Lung (tissue), 11 donors: ENCODE measurements at regions not wholly inside any gene's neighbourhood (a gene's known extent, or its start where the extent isn't known, plus 50 kb on each side); places are given as distances from the start of the nearest gene placed in this dataset.
A peak's percentile ranks its signal among the peaks of the same experiment; 100 is the strongest.

Experiments used
- ATAC-seq: fragments of 200-7000 bp; cut with Tn5 transposase; one replicate; pipeline ENCODE4 v1.9.1; 2020; ENCODE audit warnings: moderate number of reproducible peaks; ENCODE audit not compliant: insufficient read depth, low FRiP score
- DNase-seq, 3 donors: peaks; one replicate each; pipeline ENCODE4 v3.0.0-alpha.2; 2013 to 2017
- H3K27ac ChIP-seq, 2 donors: one replicate each; pipeline ENCODE4 v1.5.1; 2013; ENCODE audit warnings: mild to moderate bottlenecking in 2 of 2, moderate library complexity in 2 of 2, control low read depth in 1 of 2, inconsistent platforms in 1 of 2, low read depth in 1 of 2, low read length in 1 of 2
- H3K27me3 ChIP-seq, 3 donors: one replicate each; pipeline ENCODE4 v1.5.1; 2013; ENCODE audit warnings: low read length in 2 of 3; ENCODE audit not compliant: control insufficient read depth in 3 of 3, insufficient read depth in 3 of 3
- H3K36me3 ChIP-seq, 4 donors: one replicate each; pipeline ENCODE4 v1.5.1; 2013; ENCODE audit warnings: low read length in 4 of 4, mild to moderate bottlenecking in 1 of 4, moderate library complexity in 1 of 4; ENCODE audit not compliant: control insufficient read depth in 4 of 4, insufficient read depth in 4 of 4
- H3K4me1 ChIP-seq, 5 donors: one replicate each; pipeline ENCODE4 v1.5.1; 2013; ENCODE audit warnings: low read length in 5 of 5, mild to moderate bottlenecking in 2 of 5, moderate library complexity in 1 of 5; ENCODE audit not compliant: control insufficient read depth in 5 of 5, insufficient read depth in 5 of 5
- H3K4me3 ChIP-seq: one replicate; pipeline ENCODE4 v1.5.1; 2013; ENCODE audit warnings: mild to moderate bottlenecking, control low read depth, moderate library complexity
- H3K9ac ChIP-seq, 2 donors: one replicate each; pipeline ENCODE4 v1.5.1; 2013; ENCODE audit warnings: low read length in 2 of 2, control low read depth in 1 of 2; ENCODE audit not compliant: insufficient read depth in 1 of 2
- H3K9me3 ChIP-seq, 4 donors: one replicate each; pipeline ENCODE4 v1.5.1; 2013; ENCODE audit warnings: low read length in 3 of 4, mild to moderate bottlenecking in 1 of 4, moderate library complexity in 1 of 4; ENCODE audit not compliant: control insufficient read depth in 4 of 4, insufficient read depth in 3 of 4
- CTCF ChIP-seq: IDR thresholded peaks from 2 replicates; pipeline ENCODE4 v1.5.1; 2012; ENCODE audit warnings: mild to moderate bottlenecking; ENCODE audit errors: control extremely low read depth, extremely low read depth
- WGBS, 2 donors: extraction: QIAGEN DNeasy Blood & Tissue Kit; methylation state at CpG; one replicate each; pipeline ENCODE4 v1.1.7; 2013; 5-methylcytosine and 5-hydroxymethylcytosine counted together
- donor health status: control.
- donor health status: control.
- donor health status: Bipolar disorder and iron deficiency.
- donor health status: healthy.
- donor health status: DM: yes; HTN: yes; CAD: no.

DNA sequence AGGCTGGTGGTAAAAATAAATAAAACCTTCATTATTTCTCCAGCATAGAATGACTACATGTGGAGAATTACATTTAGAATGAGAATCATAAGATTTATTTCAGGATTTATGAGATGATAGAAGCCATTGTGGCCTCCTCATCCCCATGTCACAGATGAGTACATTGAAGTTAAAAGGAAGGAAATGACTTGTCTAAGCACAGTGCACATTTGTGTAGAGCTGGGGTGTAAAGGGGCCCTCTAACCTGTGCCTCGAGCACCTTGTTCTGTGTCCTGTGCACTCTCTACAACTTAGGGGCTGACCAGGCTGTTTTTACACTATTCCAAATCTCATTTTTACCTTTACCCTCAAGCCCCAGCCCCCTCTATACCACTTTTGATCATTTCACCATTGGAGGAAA, 179.4 kb downstream of the RHOU start:
- Histone ChIP-seq H3K4me3 (no peak overlapping the region), H3K27me3 (no peaks in the 10 kb centered on the region), H3K36me3 (no peaks in the 10 kb centered on the region), H3K4me1 (peaks cover 0 to 31% (median 8%) of the 10 kb centered on the region in 5 donors), H3K9me3 (no peaks in the 10 kb centered on the region), H3K27ac (no peak overlapping the region), H3K9ac (no peak overlapping the region)
- DNase-seq (no peak), ATAC-seq (no peak)
- no peak for TF ChIP-seq CTCF
- WGBS, 2 donors = 57 to 79% methylated on average over 1 of the region's 1 CpG

- no peaks in the 10 kb centered on the region for H3K9me3 ChIP-seq
- WGBS, 2 donors = 94 to 98% methylated on average over 9 of the region's 9 CpGs
Observed at GRCh38 chr1:228917342-228917741, 182.1 kb downstream of the RHOU start.

DNA sequence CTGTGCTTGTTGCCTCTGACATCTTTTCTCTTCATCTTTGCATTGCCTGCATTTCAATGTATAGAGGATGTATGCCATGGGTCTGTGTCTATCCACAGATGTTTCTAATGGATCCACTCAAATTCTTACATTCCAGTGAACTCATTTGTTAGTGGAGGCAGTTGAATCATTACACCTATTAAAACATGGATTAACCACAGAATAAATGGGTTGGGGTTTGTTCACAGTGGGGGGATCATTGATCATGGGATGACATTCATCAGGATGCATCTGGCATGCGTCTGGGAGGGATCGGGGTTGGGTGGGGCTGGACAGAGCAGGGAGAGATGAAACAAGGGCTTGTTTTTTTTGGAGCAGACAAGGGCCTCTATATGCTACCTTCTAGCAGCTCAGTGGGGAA, 182.5 kb downstream of the RHOU start:
- no peak overlapping the region for H3K4me3 ChIP-seq
- no peak overlapping the region for H3K27ac ChIP-seq
- H3K9me3 ChIP-seq = no peaks in the 10 kb centered on the region
- no peak for ATAC-seq
- TF ChIP-seq CTCF = no peak
- 93% methylated on average over 2 of the region's 2 CpGs for WGBS, 2 donors
- H3K9ac ChIP-seq = no peak overlapping the region
- H3K27me3 ChIP-seq = no peaks in the 10 kb centered on the region
- peaks cover 0 to 30% (median 18%) of the 10 kb centered on the region in 5 donors for H3K4me1 ChIP-seq
- no peak for DNase-seq
- no peaks in the 10 kb centered on the region for H3K36me3 ChIP-seq

More at GRCh38 chr1:228917342-228917741, 182.1 kb downstream of the RHOU start:
- TF ChIP-seq CTCF = no peak
- ATAC-seq (no peak), DNase-seq (peak in 1 of 3 donors; percentile 7)
- Histone ChIP-seq H3K27me3 (no peaks in the 10 kb centered on the region), H3K27ac (no peak overlapping the region), H3K4me1 (peaks cover 0 to 30% (median 18%) of the 10 kb centered on the region in 5 donors), H3K9ac (no peak overlapping the region), H3K4me3 (no peak overlapping the region), H3K36me3 (no peaks in the 10 kb centered on the region)

DNA sequence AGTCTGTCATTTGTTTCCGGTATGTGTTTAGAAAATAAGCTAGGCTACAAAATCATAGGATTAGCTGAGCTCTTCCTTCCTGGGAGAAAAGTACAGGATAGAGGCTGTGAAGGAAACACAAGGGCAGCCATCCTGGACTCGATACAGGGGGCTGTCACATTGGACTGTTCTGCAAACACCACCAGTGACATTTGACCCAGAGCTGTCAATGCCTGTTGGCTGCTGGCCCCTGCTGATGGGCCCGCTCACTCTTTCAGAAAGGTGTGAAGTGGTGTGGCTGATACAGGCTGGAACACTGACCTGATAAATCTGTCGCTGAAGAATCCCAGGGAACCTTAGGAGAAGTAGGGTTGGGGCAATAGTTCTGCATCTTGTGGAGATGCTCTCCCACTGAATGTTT, 183.1 kb downstream of the RHOU start:
- H3K9me3 ChIP-seq = no peaks in the 10 kb centered on the region
- H3K27me3 ChIP-seq = no peaks in the 10 kb centered on the region
- no peak overlapping the region for H3K9ac ChIP-seq
- TF ChIP-seq CTCF = no peak
- H3K4me1 ChIP-seq = peaks cover 0 to 30% (median 18%) of the 10 kb centered on the region in 5 donors
- 76 to 77% methylated on average over 4 of the region's 4 CpGs for WGBS, 2 donors
- ATAC-seq (no peak), DNase-seq (peak; percentile 37 to 58 (median 44))
- no peak overlapping the region for H3K27ac ChIP-seq
- no peaks in the 10 kb centered on the region for H3K36me3 ChIP-seq
- H3K4me3 ChIP-seq = no peak overlapping the region
